SK-N-SH treated with all-trans-retinoic acid at 6 μM for 48 hours (cell line): ENCODE measurements at regions not wholly inside any gene's neighbourhood (a gene's known extent, or its start where the extent isn't known, plus 50 kb on each side); places are given as distances from the start of the nearest gene placed in this dataset.
"Not testable (repeated sequence)": the region's sequence is repeated elsewhere in the genome, so short reads cannot be mapped to it uniquely, and the experiment has no call there.

ENCODE experiments used
- ATAC-seq: fragments of 200-7000 bp; cut with Tn5 transposase; 3 replicates; pipeline ENCODE4 v1.9.1; 2020; ENCODE audit warnings: mild to moderate bottlenecking, moderate library complexity
- ARNTL ChIP-seq: fragments of 450-650 bp; formaldehyde crosslinking; IDR thresholded peaks from 2 replicates; pipeline ENCODE4 v1.5.0; 2020; ENCODE audit warnings: low read depth, mild to moderate bottlenecking, moderate library complexity, borderline replicate concordance
- BACH2 ChIP-seq: fragments of 250-450 bp; sonication (Bioruptor Pico); IDR thresholded peaks from 2 replicates; pipeline ENCODE4 v1.9.0; 2021; ENCODE audit warnings: mild to moderate bottlenecking, borderline replicate concordance
- CSDC2 ChIP-seq: fragments of 250-450 bp; sonication (Bioruptor Pico); IDR thresholded peaks from 2 replicates; pipeline ENCODE4 v1.5.0; 2020; ENCODE audit warnings: mild to moderate bottlenecking, moderate library complexity
- CSRNP3 ChIP-seq: fragments of 250-450 bp; sonication (Bioruptor Pico); IDR thresholded peaks from 2 replicates; pipeline ENCODE4 v1.5.1; 2021; ENCODE audit warnings: mild to moderate bottlenecking, moderate library complexity
- ESRRG ChIP-seq: fragments of 250-450 bp; sonication (Bioruptor Pico); IDR thresholded peaks from 2 replicates; pipeline ENCODE4 v1.6.1; 2021; ENCODE audit warnings: mild to moderate bottlenecking
- GLIS3 ChIP-seq: fragments of 250-450 bp; sonication (Bioruptor Pico); IDR thresholded peaks from 2 replicates; pipeline ENCODE4 v1.5.0; 2020; ENCODE audit warnings: mild to moderate bottlenecking, moderate library complexity
- ISL1 ChIP-seq: fragments of 250-450 bp; sonication (Bioruptor Pico); IDR thresholded peaks from 2 replicates; pipeline ENCODE4 v2.1.2; 2022; ENCODE audit warnings: mild to moderate bottlenecking, moderate library complexity
- OSR1 ChIP-seq: fragments of 250-450 bp; sonication (Bioruptor Pico); IDR thresholded peaks from 2 replicates; pipeline ENCODE4 v1.8.0; 2022; ENCODE audit warnings: moderate library complexity, mild to moderate bottlenecking, inconsistent platforms
- PATZ1 ChIP-seq: fragments of 250-450 bp; sonication (Bioruptor Pico); IDR thresholded peaks from 2 replicates; pipeline ENCODE4 v1.8.0; 2020; ENCODE audit warnings: mild to moderate bottlenecking, moderate library complexity, borderline replicate concordance
- PPARA ChIP-seq: fragments of 250-450 bp; sonication (Bioruptor Pico); IDR thresholded peaks from 2 replicates; pipeline ENCODE4 v1.5.0; 2020; ENCODE audit warnings: mild to moderate bottlenecking, borderline replicate concordance
- RARB ChIP-seq: fragments of 250-450 bp; sonication (Bioruptor Pico); IDR thresholded peaks from 2 replicates; pipeline ENCODE4 v1.8.0; 2021; ENCODE audit warnings: mild to moderate bottlenecking, moderate library complexity
- SNAI2 ChIP-seq: fragments of 250-450 bp; sonication (Bioruptor Pico); IDR thresholded peaks from 2 replicates; pipeline ENCODE4 v1.5.0; 2020; ENCODE audit warnings: mild to moderate bottlenecking, moderate library complexity
- TOX ChIP-seq: fragments of 250-450 bp; sonication (Bioruptor Pico); IDR thresholded peaks from 2 replicates; pipeline ENCODE4 v1.8.0; 2021; ENCODE audit warnings: mild to moderate bottlenecking, moderate library complexity, borderline replicate concordance
- TSHZ2 ChIP-seq: fragments of 250-450 bp; sonication (Bioruptor Pico); IDR thresholded peaks from 2 replicates; pipeline ENCODE4 v1.5.0; 2020; ENCODE audit warnings: mild to moderate bottlenecking, moderate library complexity
- ZC3H10 ChIP-seq: fragments of 250-450 bp; sonication (Bioruptor Pico); IDR thresholded peaks from 2 replicates; pipeline ENCODE4 v1.5.1; 2021; ENCODE audit warnings: mild to moderate bottlenecking, moderate library complexity
- ZFP3 ChIP-seq: fragments of 250-450 bp; sonication (Bioruptor Pico); IDR thresholded peaks from 2 replicates; pipeline ENCODE4 v1.5.0; 2020; ENCODE audit warnings: mild to moderate bottlenecking, moderate library complexity
- ZFP30 ChIP-seq: fragments of 450-650 bp; formaldehyde crosslinking; IDR thresholded peaks from 2 replicates; pipeline ENCODE4 v1.5.0; 2022; ENCODE audit warnings: mild to moderate bottlenecking, moderate library complexity
- ZNF565 ChIP-seq: fragments of 450-650 bp; formaldehyde crosslinking; conservative IDR thresholded peaks from 2 replicates; pipeline ENCODE4 v1.5.0; 2020; ENCODE audit warnings: low read depth, mild to moderate bottlenecking, moderate library complexity
- ZNF70 ChIP-seq: fragments of 450-650 bp; formaldehyde crosslinking; IDR thresholded peaks from 2 replicates; pipeline ENCODE4 v1.5.0; 2020; ENCODE audit warnings: mild to moderate bottlenecking, moderate library complexity
- TF ChIP-seq, protein P1 (sequence below): fragments of 250-450 bp; sonication (Bioruptor Pico); IDR thresholded peaks from 2 replicates; pipeline ENCODE4 v1.5.1; 2020; ENCODE audit warnings: low read depth, mild to moderate bottlenecking, moderate library complexity
- TF ChIP-seq, protein P2 (sequence below): fragments of 250-450 bp; sonication (Bioruptor Pico); IDR thresholded peaks from 2 replicates; pipeline ENCODE4 v1.8.0; 2021; ENCODE audit warnings: low read depth, mild to moderate bottlenecking, moderate library complexity, borderline replicate concordance

DNA sequence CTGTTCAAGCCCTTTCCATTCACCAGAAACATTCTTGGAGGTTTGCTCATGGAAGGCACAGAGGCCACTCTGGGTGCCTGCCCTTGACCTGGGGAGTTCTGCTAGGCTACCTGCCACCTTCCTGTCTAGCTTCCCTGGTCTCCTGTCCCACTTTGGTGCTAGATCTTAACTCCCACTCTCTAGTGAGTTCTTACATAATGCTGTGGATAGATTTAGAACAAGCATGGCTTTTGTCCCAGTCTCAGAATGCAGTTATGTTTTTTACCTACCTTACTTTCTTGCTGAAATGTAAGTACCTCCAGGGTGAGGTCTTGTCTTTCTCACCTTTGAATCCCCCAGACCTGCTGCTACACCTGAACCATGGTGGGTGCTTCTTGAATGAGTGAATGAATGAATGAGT lies 1252.3 kb downstream of the TYW1 start:
- TF ChIP-seq TOX (CRISPR knock-in tag) (no peak), TSHZ2 (no peak), PPARA (no peak), ZC3H10 (CRISPR knock-in tag) (no peak), RARB (no peak), OSR1 (no peak), ARNTL (CRISPR knock-in tag) (no peak), ZFP3 (CRISPR knock-in tag) (no peak), ESRRG (no peak), ZNF70 (CRISPR knock-in tag) (no peak), SNAI2 (CRISPR knock-in tag) (no peak), GLIS3 (no peak), ISL1 (CRISPR knock-in tag) (no peak)
- TF ChIP-seq, protein P1, sequence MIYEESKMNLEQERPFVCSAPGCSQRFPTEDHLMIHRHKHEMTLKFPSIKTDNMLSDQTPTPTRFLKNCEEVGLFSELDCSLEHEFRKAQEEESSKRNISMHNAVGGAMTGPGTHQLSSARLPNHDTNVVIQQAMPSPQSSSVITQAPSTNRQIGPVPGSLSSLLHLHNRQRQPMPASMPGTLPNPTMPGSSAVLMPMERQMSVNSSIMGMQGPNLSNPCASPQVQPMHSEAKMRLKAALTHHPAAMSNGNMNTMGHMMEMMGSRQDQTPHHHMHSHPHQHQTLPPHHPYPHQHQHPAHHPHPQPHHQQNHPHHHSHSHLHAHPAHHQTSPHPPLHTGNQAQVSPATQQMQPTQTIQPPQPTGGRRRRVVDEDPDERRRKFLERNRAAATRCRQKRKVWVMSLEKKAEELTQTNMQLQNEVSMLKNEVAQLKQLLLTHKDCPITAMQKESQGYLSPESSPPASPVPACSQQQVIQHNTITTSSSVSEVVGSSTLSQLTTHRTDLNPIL (CRISPR knock-in tag), result no peak
- no peak for ATAC-seq

GRCh38 chr7:68249611-68250010 lies 1253.0 kb downstream of the TYW1 start:
- TF ChIP-seq, protein P1 (CRISPR knock-in tag), result no peak
- TF ChIP-seq SNAI2 (CRISPR knock-in tag), result no peak
- TF ChIP-seq, protein P2, sequence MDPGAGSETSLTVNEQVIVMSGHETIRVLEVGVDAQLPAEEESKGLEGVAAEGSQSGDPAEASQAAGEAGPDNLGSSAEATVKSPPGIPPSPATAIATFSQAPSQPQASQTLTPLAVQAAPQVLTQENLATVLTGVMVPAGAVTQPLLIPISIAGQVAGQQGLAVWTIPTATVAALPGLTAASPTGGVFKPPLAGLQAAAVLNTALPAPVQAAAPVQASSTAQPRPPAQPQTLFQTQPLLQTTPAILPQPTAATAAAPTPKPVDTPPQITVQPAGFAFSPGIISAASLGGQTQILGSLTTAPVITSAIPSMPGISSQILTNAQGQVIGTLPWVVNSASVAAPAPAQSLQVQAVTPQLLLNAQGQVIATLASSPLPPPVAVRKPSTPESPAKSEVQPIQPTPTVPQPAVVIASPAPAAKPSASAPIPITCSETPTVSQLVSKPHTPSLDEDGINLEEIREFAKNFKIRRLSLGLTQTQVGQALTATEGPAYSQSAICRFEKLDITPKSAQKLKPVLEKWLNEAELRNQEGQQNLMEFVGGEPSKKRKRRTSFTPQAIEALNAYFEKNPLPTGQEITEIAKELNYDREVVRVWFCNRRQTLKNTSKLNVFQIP, result no peak
- TF ChIP-seq TOX (CRISPR knock-in tag), result no peak
- no peak for TF ChIP-seq PPARA
- TF ChIP-seq ESRRG, result no peak
- no peak for TF ChIP-seq CSRNP3 (CRISPR knock-in tag)
- no peak for TF ChIP-seq GLIS3
- TF ChIP-seq ZNF565, result no peak
- no peak for TF ChIP-seq ARNTL (CRISPR knock-in tag)
- no peak for TF ChIP-seq ISL1 (CRISPR knock-in tag)
- TF ChIP-seq RARB, result no peak
- TF ChIP-seq CSDC2 (CRISPR knock-in tag), result no peak
- TF ChIP-seq, all 23 proteins: peak for 0
- no peak for ATAC-seq

DNA sequence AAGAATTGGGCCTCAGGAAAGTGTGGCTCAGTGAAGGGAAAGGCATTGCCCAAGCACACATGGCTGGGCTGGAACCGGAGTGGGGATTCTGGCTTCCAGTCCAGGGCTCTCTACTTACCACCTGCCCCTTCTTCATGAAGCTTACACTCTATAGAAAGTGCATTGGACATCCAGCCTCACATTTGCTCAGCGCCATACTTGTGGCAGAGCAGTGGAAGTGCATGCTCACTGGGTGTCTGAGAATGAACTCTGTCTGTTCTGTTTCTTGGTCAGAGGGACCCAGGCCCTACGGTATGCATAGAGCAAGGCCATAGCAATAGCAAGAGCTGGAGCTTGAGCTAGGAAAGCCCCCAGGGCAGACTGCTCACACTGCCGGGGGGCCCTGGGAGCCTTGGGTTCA lies 1253.5 kb downstream of the TYW1 start:
- ATAC-seq, result no peak
- no peak for TF ChIP-seq ZC3H10 (CRISPR knock-in tag)
- TF ChIP-seq, protein P1 (CRISPR knock-in tag), result no peak
- TF ChIP-seq PATZ1, result no peak
- TF ChIP-seq, protein P2, result no peak
- no peak for TF ChIP-seq ZFP30 (CRISPR knock-in tag)
- no peak for TF ChIP-seq BACH2
- TF ChIP-seq TOX (CRISPR knock-in tag), result no peak
- TF ChIP-seq PPARA, result no peak

DNA sequence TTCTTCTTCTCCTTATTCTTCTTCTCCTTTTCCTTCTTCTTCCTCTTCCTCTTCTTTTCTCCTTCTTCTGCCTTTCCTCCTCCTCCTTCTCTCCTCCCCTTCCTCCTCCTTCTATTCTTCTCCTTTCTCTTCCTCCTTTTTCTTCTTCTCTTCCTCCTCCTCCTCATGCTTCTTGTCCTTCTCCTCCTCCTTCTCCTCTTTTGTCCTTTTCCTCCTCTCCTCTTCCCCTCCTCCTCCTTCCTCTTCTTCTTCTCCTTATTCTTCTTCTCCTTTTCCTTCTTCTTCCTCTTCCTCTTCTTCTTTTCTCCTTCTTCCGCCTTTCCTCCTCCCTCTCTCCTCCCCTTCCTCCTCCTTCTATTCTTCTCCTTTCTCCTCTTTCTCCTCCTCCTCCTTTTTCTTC lies 1258.2 kb downstream of the TYW1 start:
- not testable (repeated sequence) for ATAC-seq
